Activated CD4-positive, alpha-beta T cell treated with anti-CD3 and anti-CD28 coated beads for 36 hours (primary cell): ENCODE measurements at regions not wholly inside any gene's neighbourhood (a gene's known extent, or its start where the extent isn't known, plus 50 kb on each side); places are given as distances from the start of the nearest gene placed in this dataset.
"Not testable (repeated sequence)": the region's sequence is repeated elsewhere in the genome, so short reads cannot be mapped to it uniquely, and the experiment has no call there.

Source experiments
- ATAC-seq: fragments of 200-7000 bp; cut with Tn5 transposase; one replicate; pipeline ENCODE4 v1.10.0; 2021; ENCODE audit warnings: mild to moderate bottlenecking, moderate library complexity
- CTCF ChIA-PET: fragments of 350-600 bp; sonication (Branson Sonifier 250); formaldehyde crosslinking; loops from one replicate; lab custom pipeline; 2021; ENCODE audit warnings: antibody characterized with exemption; lab: Charles Lee
- POLR2A ChIA-PET: fragments of 350-600 bp; sonication (Branson Sonifier 250); formaldehyde crosslinking; loops from one replicate; lab custom pipeline; 2021; ENCODE audit warnings: antibody characterized with exemption, inconsistent platforms; lab: Charles Lee
- DNase-seq: peaks from one replicate; pipeline ENCODE4 v3.0.0-alpha.2; 2020
- H3K27ac Mint-ChIP-seq: one replicate; pipeline ENCODE4 v1.8.0; 2021; ENCODE audit warnings: mixed read lengths
- H3K27me3 Mint-ChIP-seq: one replicate; pipeline ENCODE4 v1.8.0; 2021; ENCODE audit warnings: mixed read lengths
- H3K36me3 Mint-ChIP-seq: one replicate; pipeline ENCODE4 v1.8.0; 2021; ENCODE audit warnings: low read depth, mixed read lengths
- H3K4me1 Mint-ChIP-seq: one replicate; pipeline ENCODE4 v1.8.0; 2021; ENCODE audit warnings: mixed read lengths
- H3K4me3 Mint-ChIP-seq: one replicate; pipeline ENCODE4 v1.8.0; 2021; ENCODE audit warnings: mild to moderate bottlenecking, moderate library complexity, mixed read lengths
- H3K9me3 Mint-ChIP-seq: one replicate; pipeline ENCODE4 v1.8.0; 2021; ENCODE audit warnings: low read depth, mixed read lengths
- intact Hi-C, 2 experiments: fragments of 100-400 bp; cut with DNase I in 1 of 2; cut with micrococcal nuclease in 1 of 2; formaldehyde crosslinking; loops; one replicate each; pipeline versions ENCODE4 v1.14.2 to v1.15.1; 2022 to 2024; cut with DNase I, micrococcal nuclease

DNA sequence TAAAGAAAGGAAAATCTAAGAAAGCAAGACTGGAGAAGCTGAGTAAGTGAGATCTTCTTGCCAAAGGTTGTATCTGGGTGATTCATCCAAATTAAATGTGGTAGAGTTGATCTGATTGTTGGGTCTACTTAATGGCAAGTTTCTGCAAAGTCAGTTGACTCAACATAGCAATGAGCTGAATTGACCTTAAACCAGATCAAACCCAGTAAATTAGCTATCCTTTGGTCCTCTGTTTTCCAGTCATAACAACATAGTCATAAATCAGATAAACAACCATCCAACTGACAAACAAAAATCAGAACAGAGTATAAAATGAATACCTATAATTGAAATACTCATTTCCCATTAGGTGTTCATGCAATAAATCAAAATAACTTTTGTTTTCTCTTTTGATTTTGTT, 142.6 kb upstream of the CFAP20DC start:
- Mint-ChIP-seq H3K36me3 (no peaks in the 10 kb centered on the region), H3K27ac (no peak overlapping the region), H3K4me3 (no peak overlapping the region), H3K4me1 (no peaks in the 10 kb centered on the region), H3K9me3 (no peaks in the 10 kb centered on the region), H3K27me3 (no peaks in the 10 kb centered on the region)
- ChIA-PET CTCF (no interaction called here), POLR2A (no interaction called here)
- ATAC-seq (no peak), DNase-seq (no peak)
- intact Hi-C loops: no loop called here

DNA sequence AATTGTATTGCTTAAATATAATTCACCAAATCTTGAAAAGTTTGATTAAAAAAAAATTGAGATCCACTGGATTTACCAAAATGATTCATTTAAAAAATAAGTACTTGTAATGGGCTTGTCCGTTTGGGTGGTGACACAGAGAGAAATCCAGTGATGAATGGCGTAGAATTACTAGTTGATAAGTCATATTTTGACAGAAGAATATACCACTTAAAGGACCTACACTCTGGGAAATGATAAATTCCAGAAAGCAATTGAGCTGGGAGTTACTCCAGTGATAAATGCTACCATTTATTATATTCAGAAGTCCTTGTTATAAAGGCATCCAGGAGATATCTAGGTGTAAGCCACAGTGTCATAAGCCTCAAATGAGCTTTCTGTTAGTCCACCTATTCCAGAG, 141.8 kb upstream of the CFAP20DC start:
- ChIA-PET CTCF (no interaction called here), POLR2A (no interaction called here)
- no peak overlapping the region for H3K4me3 Mint-ChIP-seq
- no peaks in the 10 kb centered on the region for H3K4me1 Mint-ChIP-seq
- ATAC-seq (no peak), DNase-seq (no peak)
- no peak overlapping the region for H3K27ac Mint-ChIP-seq
- intact Hi-C loops: no loop called here
- no peaks in the 10 kb centered on the region for H3K9me3 Mint-ChIP-seq
- no peaks in the 10 kb centered on the region for H3K27me3 Mint-ChIP-seq
- H3K36me3 Mint-ChIP-seq: no peaks in the 10 kb centered on the region

DNA sequence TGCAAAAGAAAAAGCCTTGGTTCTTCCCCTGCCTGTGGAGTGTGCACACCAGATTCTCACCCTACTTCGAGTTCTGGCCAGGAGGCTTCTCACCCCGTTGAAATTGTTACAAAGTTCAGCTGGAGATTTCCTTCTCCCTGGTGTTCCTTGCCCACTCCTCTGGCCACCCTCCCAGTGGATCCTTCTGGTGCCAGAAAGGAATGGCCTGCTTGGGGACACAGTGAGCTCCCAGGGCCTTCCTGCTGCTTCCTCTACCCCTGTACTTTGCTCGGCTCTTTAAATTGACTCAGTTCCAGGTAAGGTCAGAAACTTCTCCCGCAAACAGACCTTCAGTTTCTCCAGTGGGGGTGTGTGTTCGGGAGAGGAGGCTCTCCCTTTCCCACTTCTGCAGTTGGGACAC, 140.1 kb upstream of the CFAP20DC start:
- Mint-ChIP-seq H3K4me3 (no peak overlapping the region), H3K27ac (no peak overlapping the region), H3K36me3 (no peaks in the 10 kb centered on the region), H3K9me3 (no peaks in the 10 kb centered on the region), H3K4me1 (no peaks in the 10 kb centered on the region), H3K27me3 (no peaks in the 10 kb centered on the region)
- intact Hi-C loops: no loop called here
- ChIA-PET POLR2A (no interaction called here), CTCF (no interaction called here)
- DNase-seq (no peak), ATAC-seq (no peak)

- no peak for ATAC-seq
- intact Hi-C loops: no loop called here
- Mint-ChIP-seq H3K27ac (no peak overlapping the region), H3K27me3 (no peaks in the 10 kb centered on the region), H3K9me3 (no peaks in the 10 kb centered on the region), H3K36me3 (no peaks in the 10 kb centered on the region), H3K4me1 (no peaks in the 10 kb centered on the region), H3K4me3 (no peak overlapping the region)
- CTCF ChIA-PET: no interaction called here
- DNase-seq: no peak
- POLR2A ChIA-PET: no interaction called here
Measured at GRCh38 chr3:59189526-59189925, 139.7 kb upstream of the CFAP20DC start.

DNA sequence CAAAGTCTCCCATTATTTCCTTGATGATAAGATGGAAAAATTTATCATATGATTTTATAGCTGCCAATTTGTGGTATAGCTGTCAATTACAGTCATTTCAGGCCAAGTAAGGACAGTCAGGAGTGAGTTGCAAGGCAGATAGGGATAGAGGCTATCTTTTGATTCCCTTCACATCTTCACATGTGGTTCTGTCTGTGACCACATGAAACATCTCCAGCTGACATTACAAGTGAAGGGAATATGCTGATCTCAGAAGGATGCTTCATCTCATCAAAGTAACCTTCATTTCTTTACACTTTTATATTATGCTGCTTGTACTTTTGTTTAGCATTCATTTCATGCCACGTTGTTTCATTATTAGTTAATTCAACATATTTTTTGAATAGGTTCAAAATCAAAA, 136.9 kb upstream of the CFAP20DC start:
- no peaks in the 10 kb centered on the region for H3K9me3 Mint-ChIP-seq
- no peaks in the 10 kb centered on the region for H3K27me3 Mint-ChIP-seq
- no peaks in the 10 kb centered on the region for H3K36me3 Mint-ChIP-seq
- ChIA-PET POLR2A (interaction anchor here (0.6 kb wide), 1 partner anchor 88 kb away, joined by 5 read pairs; no protein-coding TSS in a partner anchor), CTCF (no interaction called here)
- DNase-seq (no peak), ATAC-seq (no peak)
- intact Hi-C loops: no loop called here
- no peak overlapping the region for H3K27ac Mint-ChIP-seq
- H3K4me3 Mint-ChIP-seq: no peak overlapping the region
- H3K4me1 Mint-ChIP-seq: no peaks in the 10 kb centered on the region

GRCh38 chr3:59185591-59186369, 136.0 kb upstream of the CFAP20DC start:
- H3K27ac Mint-ChIP-seq: no peak overlapping the region
- no peak for ATAC-seq
- CTCF ChIA-PET: interaction anchor here (0.6 kb wide), 1 partner anchor 672 kb away, joined by 6 read pairs; no protein-coding TSS in a partner anchor

DNA sequence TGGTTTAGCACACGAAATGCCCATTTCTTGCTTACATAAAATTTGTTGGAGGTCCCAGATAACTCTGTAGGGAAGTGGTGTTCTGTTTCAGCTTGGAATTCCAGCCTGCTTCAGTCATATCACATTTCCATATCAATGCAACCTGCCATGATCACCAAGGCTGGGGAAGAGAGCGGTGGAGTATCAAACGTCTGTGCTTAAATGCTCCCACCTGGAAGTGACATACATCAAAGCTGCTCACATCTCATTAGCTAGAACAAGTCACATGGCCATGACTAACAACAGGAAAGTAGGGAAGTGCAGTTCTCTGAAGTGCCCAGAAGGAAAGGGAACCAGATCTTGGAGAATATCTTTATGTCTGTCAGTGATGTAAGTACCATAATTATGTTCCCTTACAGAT, 130.2 kb upstream of the CFAP20DC start:
- H3K27ac Mint-ChIP-seq: no peak overlapping the region
- CTCF ChIA-PET: interaction anchor here (1.0 kb wide), 1 partner anchor 10 kb away, joined by 3 read pairs; no protein-coding TSS in a partner anchor
- no peaks in the 10 kb centered on the region for H3K4me1 Mint-ChIP-seq
- peaks cover 8% of the 10 kb centered on the region for H3K27me3 Mint-ChIP-seq
- intact Hi-C loops: no loop called here
- ATAC-seq: no peak
- POLR2A ChIA-PET: no interaction called here
- no peak overlapping the region for H3K4me3 Mint-ChIP-seq
- no peaks in the 10 kb centered on the region for H3K9me3 Mint-ChIP-seq
- H3K36me3 Mint-ChIP-seq: no peaks in the 10 kb centered on the region
- DNase-seq: no peak

More at GRCh38 chr3:59185591-59186369, 136.0 kb upstream of the CFAP20DC start:
- no peaks in the 10 kb centered on the region for H3K36me3 Mint-ChIP-seq
- no peaks in the 10 kb centered on the region for H3K9me3 Mint-ChIP-seq
- no peak for DNase-seq
- H3K4me3 Mint-ChIP-seq: no peak overlapping the region
- POLR2A ChIA-PET: no interaction called here
- no peaks in the 10 kb centered on the region for H3K4me1 Mint-ChIP-seq
- intact Hi-C loops: no loop called here
- no peaks in the 10 kb centered on the region for H3K27me3 Mint-ChIP-seq

DNA sequence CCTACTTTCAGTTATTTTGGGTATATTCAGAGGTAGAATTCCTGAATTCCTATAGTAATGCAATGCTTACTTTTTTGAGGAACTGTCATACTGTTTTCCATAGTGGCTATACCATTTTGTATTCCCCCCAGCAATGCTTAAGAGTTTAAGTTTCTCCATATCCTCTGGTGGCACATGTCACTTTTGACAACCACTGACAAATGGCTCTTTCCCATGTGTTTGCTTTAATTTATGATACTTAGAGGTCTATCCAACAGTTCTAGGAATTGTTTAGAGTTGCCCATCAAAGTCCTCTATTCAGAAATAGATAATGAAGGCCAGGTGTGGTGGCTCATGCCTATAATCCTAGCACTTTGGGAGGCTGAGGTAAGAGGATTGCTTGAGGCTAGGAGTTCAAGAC, 128.9 kb upstream of the CFAP20DC start:
- Mint-ChIP-seq H3K27ac (no peak overlapping the region), H3K4me3 (no peak overlapping the region), H3K36me3 (no peaks in the 10 kb centered on the region), H3K27me3 (peaks cover 8% of the 10 kb centered on the region), H3K9me3 (no peaks in the 10 kb centered on the region), H3K4me1 (no peaks in the 10 kb centered on the region)
- intact Hi-C loops: no loop called here
- POLR2A ChIA-PET: no interaction called here
- CTCF ChIA-PET: no interaction called here
- ATAC-seq: no peak
- no peak for DNase-seq

- H3K27ac Mint-ChIP-seq: no peak overlapping the region
- intact Hi-C loops: no loop called here
- peaks cover 3% of the 10 kb centered on the region for H3K27me3 Mint-ChIP-seq
- DNase-seq: no peak
- H3K4me3 Mint-ChIP-seq: no peak overlapping the region
- H3K4me1 Mint-ChIP-seq: no peaks in the 10 kb centered on the region
- POLR2A ChIA-PET: no interaction called here
- no peaks in the 10 kb centered on the region for H3K9me3 Mint-ChIP-seq
- no peaks in the 10 kb centered on the region for H3K36me3 Mint-ChIP-seq
- no peak for ATAC-seq
- CTCF ChIA-PET: no interaction called here
Measured at GRCh38 chr3:59171491-59171890, 121.7 kb upstream of the CFAP20DC start.

DNA sequence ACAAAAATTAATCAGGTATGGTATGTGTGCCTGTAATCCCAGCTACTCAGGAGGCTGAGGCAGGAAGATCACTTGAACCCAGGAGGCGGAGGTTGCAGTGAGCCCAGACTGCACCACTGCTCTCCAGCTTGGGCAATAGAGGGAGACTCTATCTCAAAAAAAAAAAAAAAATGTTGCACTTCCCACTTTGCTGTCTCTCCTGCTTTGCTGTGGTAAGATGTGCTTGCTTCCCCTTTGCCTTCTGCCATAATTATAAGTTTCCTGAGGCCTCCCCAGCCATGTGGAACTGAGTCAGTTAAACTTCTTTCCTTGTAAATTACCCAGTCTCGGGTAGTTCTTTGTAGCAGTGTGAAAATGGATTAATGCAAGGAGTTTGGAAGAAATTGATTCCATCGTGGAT, 120.3 kb upstream of the CFAP20DC start:
- H3K27ac Mint-ChIP-seq, H3K4me1 Mint-ChIP-seq, H3K27me3 Mint-ChIP-seq, H3K4me3 Mint-ChIP-seq, POLR2A ChIA-PET, intact Hi-C loops, ATAC-seq, DNase-seq, H3K9me3 Mint-ChIP-seq, H3K36me3 Mint-ChIP-seq: not testable (repeated sequence)
- CTCF ChIA-PET: interaction anchor here (0.9 kb wide), 1 partner anchor 9 kb away, joined by 3 read pairs; no protein-coding TSS in a partner anchor

GRCh38 chr3:59167756-59168155, 117.9 kb upstream of the CFAP20DC start:
- Mint-ChIP-seq H3K9me3 (no peaks in the 10 kb centered on the region), H3K36me3 (no peaks in the 10 kb centered on the region), H3K27ac (no peak overlapping the region), H3K4me1 (no peaks in the 10 kb centered on the region), H3K4me3 (no peak overlapping the region), H3K27me3 (peaks cover 3% of the 10 kb centered on the region)
- DNase-seq (no peak), ATAC-seq (no peak)
- intact Hi-C loops: loop anchor here in 1 of 2 experiments (10.0 kb wide), 1 partner anchor 523 kb away; no protein-coding TSS in a partner anchor
- ChIA-PET POLR2A (no interaction called here), CTCF (no interaction called here)

- no peaks in the 10 kb centered on the region for H3K4me1 Mint-ChIP-seq
Measured at GRCh38 chr3:59163953-59164352, 114.1 kb upstream of the CFAP20DC start.

More at GRCh38 chr3:59163953-59164352, 114.1 kb upstream of the CFAP20DC start:
- POLR2A ChIA-PET: no interaction called here
- Mint-ChIP-seq H3K9me3 (no peaks in the 10 kb centered on the region), H3K27me3 (peaks cover 6% of the 10 kb centered on the region), H3K36me3 (no peaks in the 10 kb centered on the region), H3K4me3 (no peak overlapping the region), H3K27ac (no peak overlapping the region)
- CTCF ChIA-PET: interaction anchor here (0.6 kb wide), 2 partner anchors 400 to 489 kb away, joined by 3 read pairs; no protein-coding TSS in a partner anchor
- intact Hi-C loops: loop anchor here in 1 of 2 experiments (10.0 kb wide), 1 partner anchor 519 kb away; no protein-coding TSS in a partner anchor
- ATAC-seq: peak; percentile 51
- no peak for DNase-seq
